GM19043 (cell line): ENCODE measurements at regions not wholly inside any gene's neighbourhood (a gene's known extent, or its start where the extent isn't known, plus 50 kb on each side); places are given as distances from the start of the nearest gene placed in this dataset.
"Not testable (repeated sequence)": the region's sequence is repeated elsewhere in the genome, so short reads cannot be mapped to it uniquely, and the experiment has no call there.

Source experiments
- ATAC-seq: cut with Tn5 transposase; IDR thresholded peaks from one replicate; pipeline ENCODE4 v1.9.1; 2021; ENCODE audit warnings: low read depth; ENCODE audit not compliant: unreplicated experiment

- no peak for ATAC-seq
Measured at GRCh38 chr6:80454197-80454596, 347.7 kb downstream of the BCKDHB start.

- no peak for ATAC-seq
Measured at GRCh38 chr6:80449726-80450125, 343.3 kb downstream of the BCKDHB start.

- no peak for ATAC-seq
Measured at GRCh38 chr6:80446454-80447045, 340.1 kb downstream of the BCKDHB start.

- ATAC-seq: no peak
Measured at GRCh38 chr6:80445751-80446150, 339.3 kb downstream of the BCKDHB start.

- no peak for ATAC-seq
Measured at GRCh38 chr6:80442366-80442765, 335.9 kb downstream of the BCKDHB start.

GRCh38 chr6:80441131-80441530 is 334.7 kb downstream of the BCKDHB start:
- ATAC-seq: no peak

GRCh38 chr6:80440496-80441115 is 334.1 kb downstream of the BCKDHB start:
- ATAC-seq: no peak

- ATAC-seq: no peak
Measured at GRCh38 chr6:80439721-80440470, 333.4 kb downstream of the BCKDHB start.

- ATAC-seq: no peak
Measured at GRCh38 chr6:80438772-80439171, 332.3 kb downstream of the BCKDHB start.

GRCh38 chr6:80437801-80438200 is 331.3 kb downstream of the BCKDHB start:
- no peak for ATAC-seq

- ATAC-seq: no peak
Measured at GRCh38 chr6:80437221-80437620, 330.8 kb downstream of the BCKDHB start.

- no peak for ATAC-seq
Measured at GRCh38 chr6:80436663-80437062, 330.2 kb downstream of the BCKDHB start.

- ATAC-seq: no peak
Measured at GRCh38 chr6:80435457-80435856, 329.0 kb downstream of the BCKDHB start.

GRCh38 chr6:80434691-80435350 is 328.4 kb downstream of the BCKDHB start:
- no peak for ATAC-seq

GRCh38 chr6:80433673-80434025 is 327.2 kb downstream of the BCKDHB start:
- no peak for ATAC-seq

- ATAC-seq: no peak
Measured at GRCh38 chr6:80433010-80433672, 326.7 kb downstream of the BCKDHB start.

- ATAC-seq: no peak
Measured at GRCh38 chr6:80425089-80425823, 318.8 kb downstream of the BCKDHB start.

GRCh38 chr6:80411486-80411885 is 305.0 kb downstream of the BCKDHB start:
- ATAC-seq: no peak

- ATAC-seq: not testable (repeated sequence)
Measured at GRCh38 chr6:80407976-80408375, 301.5 kb downstream of the BCKDHB start.

- no peak for ATAC-seq
Measured at GRCh38 chr6:80404889-80405288, 298.4 kb downstream of the BCKDHB start.
